ENCODE measurements at regions not wholly inside any gene's neighbourhood (a gene's known extent, or its start where the extent isn't known, plus 50 kb on each side); places are given as distances from the start of the nearest gene placed in this dataset.
"Not testable (repeated sequence)": the region's sequence is repeated elsewhere in the genome, so short reads cannot be mapped to it uniquely, and the experiment has no call there.

DNA sequence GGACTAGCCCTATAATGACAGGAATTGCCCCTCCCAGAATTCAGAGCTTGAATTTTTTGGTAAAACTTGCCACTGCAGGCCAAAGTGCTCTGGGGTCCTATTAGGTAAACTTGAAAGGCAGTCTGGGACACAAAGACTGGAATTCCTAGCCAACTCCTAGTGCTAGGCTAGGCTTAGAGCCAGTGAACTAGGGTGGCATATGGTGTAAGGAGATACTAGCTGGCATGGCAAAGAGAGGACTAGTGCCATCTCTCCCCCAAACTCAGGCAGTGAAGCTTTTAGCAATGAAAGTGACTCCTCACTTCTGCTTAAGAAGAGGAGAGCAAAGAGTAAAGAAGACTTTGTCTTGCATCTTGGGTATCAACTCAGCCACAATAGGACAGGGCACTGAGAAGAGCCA lies 410.5 kb upstream of the CNTNAP5 start:
- DNase-seq, result no peak

DNA sequence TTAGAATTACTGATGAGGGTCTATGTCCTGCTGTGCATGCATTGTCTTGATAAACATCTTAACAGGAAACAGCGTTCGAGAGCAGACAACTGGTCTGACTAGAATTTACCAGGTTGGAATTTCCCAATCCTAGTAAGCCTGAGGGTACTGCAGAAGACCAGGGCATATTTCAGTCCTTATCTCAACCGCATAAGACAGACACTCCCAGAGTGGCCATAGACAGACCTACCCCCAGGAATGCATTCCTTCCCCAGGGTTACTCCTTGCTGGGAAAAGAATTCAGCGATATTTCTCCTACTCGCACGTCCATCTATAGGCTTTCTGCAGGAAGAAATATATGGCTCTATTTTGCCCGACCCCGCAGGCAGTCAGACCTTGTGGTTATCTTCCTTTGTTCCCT lies 406.4 kb upstream of the CNTNAP5 start:
- not testable (repeated sequence) for DNase-seq

GRCh38 chr2:123624816-123625215 lies 400.3 kb upstream of the CNTNAP5 start:
- DNase-seq, result no peak

- DNase-seq, result no peak
Observed at GRCh38 chr2:123636232-123636631, 388.9 kb upstream of the CNTNAP5 start.

- no peak for DNase-seq
Observed at GRCh38 chr2:123640685-123641335, 384.3 kb upstream of the CNTNAP5 start.

GRCh38 chr2:123644053-123644452 lies 381.0 kb upstream of the CNTNAP5 start:
- DNase-seq, result no peak

DNA sequence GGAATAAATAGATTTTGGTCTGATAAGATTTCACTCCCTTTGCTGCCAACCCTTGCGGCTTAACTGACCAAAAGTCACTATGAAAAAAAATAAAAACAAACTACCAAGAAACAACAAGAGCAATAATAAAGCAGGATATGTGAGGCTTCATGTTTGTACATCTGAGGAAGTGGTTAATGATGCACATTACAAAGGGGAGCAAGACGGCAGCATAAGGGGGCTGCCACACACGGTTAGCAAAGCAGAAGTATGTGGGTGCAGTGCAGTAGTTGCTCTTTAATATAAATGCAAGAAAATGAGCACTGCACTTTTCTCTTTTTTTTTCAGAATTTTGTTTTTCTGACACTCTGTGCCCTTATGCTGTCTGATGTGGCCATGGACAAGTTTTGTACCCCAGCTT lies 377.1 kb upstream of the CNTNAP5 start:
- peak; percentile 66 for DNase-seq

- no peak for DNase-seq
Observed at GRCh38 chr2:123648956-123649355, 376.1 kb upstream of the CNTNAP5 start.

GRCh38 chr2:123651151-123651550 lies 373.9 kb upstream of the CNTNAP5 start:
- DNase-seq, result no peak

DNA sequence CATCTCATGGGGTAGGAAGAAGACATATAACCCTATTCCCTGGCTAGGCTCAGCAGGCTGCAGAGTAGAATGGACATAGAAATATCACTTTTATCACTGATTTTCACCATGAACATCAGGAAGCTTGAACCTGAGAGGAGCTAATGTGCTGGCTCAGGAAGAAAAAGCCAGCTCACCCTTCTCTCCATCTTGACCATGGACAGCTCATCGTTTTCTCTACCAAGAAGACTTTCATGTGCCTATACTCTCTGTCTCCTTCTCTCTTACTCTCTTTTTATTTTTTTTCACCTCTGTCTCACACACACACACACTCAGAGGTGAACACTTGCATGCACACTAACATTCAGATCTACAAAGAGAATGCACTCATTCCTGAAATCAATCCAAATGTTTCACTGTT lies 372.8 kb upstream of the CNTNAP5 start:
- DNase-seq, result no peak

DNA sequence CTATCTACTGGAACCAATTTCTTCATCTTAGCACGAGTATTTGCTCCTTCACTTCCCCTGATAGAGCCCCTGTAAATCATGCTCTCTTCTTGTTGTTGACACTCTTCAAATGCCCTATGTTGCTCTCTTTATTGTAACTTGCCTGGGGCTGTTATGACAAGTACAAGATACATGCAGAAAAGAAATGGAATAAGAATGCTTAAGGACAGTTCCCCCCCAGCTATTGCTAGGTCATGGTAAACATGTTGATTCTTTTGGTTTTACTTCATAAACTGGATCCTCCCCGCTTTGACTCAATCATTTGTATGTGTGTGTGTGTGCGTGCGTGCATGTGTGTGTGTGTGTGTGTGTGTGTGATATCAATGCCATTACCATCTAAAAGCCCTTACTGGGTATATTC lies 368.5 kb upstream of the CNTNAP5 start:
- DNase-seq, result no peak

GRCh38 chr2:123659120-123659519 lies 366.0 kb upstream of the CNTNAP5 start:
- DNase-seq, result no peak

DNA sequence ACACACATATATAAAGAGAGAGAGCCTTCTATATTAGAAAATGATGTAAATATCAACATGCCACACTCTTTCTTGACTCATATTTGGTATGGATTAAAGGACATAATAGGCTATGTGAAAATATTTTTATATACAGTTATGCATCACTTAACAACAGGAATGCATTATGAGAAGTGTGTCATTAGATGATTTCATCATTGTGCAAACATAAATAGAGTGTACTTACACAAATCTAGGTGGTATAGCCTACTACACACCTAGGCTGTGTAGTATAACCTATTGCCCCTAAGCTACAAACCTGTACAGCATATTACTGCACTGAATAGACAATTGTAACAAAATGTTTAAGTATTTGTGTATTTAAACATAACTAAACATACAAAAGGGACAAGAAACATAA lies 354.8 kb upstream of the CNTNAP5 start:
- DNase-seq, result no peak

- DNase-seq, result not testable (repeated sequence)
Observed at GRCh38 chr2:123683797-123684196, 341.3 kb upstream of the CNTNAP5 start.

DNA sequence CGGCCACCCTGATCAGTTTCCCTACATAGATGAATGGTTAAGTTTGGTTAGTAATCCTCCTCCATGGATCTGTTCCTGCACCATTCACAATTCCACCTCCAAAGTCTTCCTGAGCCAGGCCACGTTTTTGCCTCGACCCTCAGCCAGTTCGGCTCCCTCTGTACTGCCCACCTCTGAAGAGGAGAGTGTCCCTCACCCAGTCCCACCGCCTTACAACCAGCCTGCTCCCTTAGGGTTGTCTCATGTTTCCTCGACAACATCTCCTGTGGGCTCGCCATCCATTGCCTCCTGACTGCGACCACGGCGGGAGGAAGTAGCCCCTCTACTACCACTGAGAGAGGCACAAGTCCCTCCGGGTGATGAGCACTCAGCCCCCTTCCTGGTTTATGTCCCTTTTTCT lies 338.0 kb upstream of the CNTNAP5 start:
- DNase-seq, result no peak

DNA sequence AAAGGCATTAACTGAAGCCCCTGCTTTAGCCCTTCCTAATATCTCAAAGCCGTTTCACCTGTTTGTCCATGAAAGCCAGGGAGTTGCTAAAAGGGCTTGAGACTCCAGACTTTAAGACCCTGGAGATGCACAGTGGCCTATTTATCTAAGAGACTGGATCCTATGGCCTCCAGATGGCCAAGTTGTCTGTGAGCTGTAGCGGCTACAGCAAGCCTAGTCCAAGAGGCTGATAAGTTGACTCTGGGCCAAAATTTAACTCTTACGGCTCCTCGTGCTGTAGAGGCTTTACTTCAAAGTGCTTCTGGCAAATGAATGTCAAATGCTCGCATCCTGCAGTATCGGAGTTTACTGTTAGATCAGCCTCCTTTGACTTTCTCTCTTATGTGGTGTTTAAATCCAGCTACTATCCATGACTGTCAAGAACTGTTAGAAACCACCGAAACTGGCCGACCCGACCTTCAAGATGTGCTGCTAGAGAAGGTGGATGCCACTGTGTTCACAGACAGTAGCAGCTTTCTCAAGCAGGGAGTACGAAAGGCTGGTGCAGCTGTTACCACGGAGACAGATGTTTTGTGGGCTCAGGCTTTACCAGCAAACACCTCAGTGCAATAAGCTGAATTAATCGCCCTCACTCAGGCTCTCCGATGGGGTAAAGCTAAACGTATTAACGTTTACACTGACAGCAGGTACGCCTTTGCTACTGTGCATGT lies 336.7 kb upstream of the CNTNAP5 start:
- peak; percentile 10 for DNase-seq

DNA sequence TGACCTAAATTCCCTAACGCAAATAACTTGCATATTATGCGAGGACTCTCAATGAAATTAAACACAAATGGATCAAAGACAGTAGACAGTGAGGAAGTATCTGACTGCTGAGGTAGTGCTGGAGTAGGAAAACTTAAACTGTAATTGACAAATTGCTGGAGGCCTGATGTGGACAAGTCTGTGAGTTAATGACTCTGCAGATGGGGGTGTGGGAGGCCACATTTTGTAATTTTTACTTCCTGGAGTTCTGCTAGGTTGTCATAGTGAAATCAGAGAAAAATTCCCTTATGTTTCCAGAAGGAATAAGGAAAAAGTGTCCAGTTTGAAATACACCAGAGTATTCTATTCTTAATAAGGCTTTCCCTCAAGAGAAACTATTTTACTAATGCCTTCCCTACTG lies 333.0 kb upstream of the CNTNAP5 start:
- DNase-seq, result no peak

DNA sequence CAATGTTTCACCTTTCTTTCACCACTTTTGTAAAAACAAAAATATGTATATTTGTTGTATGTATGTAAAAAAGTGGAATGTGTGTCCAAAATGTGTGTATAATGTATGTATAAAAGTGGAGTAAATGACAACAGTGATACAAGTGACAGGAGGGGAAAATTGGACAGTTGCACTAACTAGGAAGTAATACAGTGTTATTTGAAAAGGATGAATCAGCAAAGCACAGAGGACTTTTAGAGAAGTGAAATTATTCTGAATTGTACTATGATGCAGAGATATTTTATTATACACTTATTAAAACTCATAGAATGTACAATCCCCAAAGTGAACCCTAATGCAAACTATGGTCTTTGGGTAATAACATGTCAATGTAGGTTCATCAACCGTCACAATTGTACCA lies 331.3 kb upstream of the CNTNAP5 start:
- DNase-seq, result peak; percentile 59

DNA sequence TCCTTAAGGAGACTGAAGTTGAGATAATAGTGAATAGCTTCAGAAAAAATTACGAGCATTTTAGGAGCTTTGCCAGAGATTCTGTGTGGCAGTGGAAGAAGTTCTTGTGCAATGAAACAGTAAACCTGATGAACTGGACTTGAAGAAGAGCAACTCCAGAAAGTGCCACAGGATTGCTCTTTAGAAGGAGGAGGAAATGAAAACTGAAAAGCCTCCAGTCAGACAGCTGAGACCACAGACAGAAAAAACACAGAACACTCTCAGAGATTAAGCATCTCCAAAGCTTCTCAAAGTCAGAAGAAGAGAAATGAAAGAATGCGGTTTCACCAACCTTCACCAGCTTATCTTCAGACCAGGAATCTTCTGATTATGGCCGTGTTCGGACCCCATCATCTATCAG lies 329.7 kb upstream of the CNTNAP5 start:
- peak; percentile 65 for DNase-seq

- DNase-seq, result peak; percentile 38
Observed at GRCh38 chr2:123696021-123696420, 329.1 kb upstream of the CNTNAP5 start.

DNA sequence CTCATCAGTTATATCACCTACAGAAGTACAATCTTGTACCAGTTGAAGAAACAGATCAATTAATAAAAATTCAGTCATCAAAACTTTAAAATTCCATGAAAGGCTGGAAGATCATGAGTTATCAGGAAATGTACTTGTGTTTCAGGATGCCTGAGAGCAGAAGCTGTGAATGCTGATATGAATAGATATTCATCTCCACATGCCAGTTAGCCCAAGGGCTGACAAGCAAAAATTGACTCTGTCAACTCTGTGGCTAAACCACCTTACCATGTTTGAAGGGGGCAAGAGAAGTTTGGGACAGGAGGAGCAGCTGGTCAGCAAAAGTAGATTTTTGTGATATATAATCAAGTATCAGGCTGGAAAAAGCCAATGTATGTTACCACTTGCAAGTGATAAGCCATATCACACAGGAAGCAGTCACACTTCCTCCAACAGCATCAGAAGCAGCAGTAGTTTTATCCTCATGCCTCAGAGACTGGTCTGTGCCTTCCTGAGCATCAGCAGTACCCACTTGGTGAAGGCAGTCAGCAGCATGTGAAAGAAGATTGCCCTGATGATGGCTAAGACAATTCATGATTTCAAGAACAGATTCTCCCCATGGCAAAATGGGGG lies 328.2 kb upstream of the CNTNAP5 start:
- peak; percentile 93 for DNase-seq

DNA sequence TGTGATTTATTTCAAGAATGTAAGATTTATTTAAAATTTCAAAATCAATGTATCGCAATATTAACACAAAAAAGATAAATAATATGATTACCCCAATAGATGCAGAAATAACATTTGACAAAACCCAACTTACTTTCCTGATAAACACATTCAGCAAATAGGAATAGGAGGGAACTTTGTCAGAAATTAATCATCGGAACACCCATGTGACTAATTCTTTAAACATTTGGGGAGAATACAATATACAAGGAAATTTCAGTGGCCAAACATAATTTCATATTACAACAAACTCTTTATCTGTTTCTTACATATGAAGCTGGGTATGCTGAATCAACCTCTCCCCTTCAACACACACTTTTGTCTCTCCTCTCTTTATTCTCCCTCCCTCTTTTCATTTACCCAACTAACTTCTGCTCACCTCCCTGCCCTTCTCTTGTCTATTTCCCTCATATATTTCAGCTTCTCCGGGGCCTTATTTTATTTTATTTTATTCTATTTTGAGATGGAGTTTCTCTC lies 309.6 kb upstream of the CNTNAP5 start:
- DNase-seq, result no peak

DNA sequence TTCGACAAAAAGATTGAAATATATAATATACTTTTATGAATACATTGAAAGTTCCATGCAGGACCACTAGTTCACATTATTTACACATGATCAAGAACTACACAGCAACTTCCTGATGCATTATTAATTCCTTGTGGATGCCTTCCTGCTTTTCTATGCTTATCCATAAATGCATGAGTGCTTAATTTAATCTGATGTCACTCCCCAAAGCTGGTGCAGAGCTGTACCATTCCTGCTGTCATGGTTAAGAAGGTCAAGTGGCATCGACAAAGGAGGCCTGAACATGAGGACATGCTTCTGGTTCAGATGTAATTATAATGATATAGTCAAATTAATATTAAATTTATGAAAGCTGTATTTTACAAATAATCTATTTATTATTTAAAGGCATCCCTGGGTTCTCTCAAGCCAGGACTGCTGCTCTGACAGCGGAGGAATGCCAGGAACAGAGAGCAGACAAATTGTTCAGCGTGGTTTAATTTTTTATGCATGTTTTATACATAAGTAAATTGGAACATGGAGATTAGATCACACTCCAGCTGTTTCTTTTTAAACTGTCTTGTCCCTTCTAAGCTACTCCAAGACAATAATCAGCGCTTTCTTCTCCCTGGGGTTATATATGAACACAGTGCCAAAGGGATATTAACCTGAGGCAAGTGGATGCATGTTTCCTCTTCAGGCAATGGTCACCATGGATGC lies 307.3 kb upstream of the CNTNAP5 start:
- DNase-seq, result no peak

- no peak for DNase-seq
Observed at GRCh38 chr2:123720760-123721159, 304.3 kb upstream of the CNTNAP5 start.
